ENCODE measurements at regions not wholly inside any gene's neighbourhood (a gene's known extent, or its start where the extent isn't known, plus 50 kb on each side); places are given as distances from the start of the nearest gene placed in this dataset.

- DNase-seq: no peak
These were observed 140.6 kb upstream of the RBMY1B start for GRCh38 chrY:21370494-21370893.

- no peak for DNase-seq
These were observed 117.0 kb upstream of the RBMY1B start for GRCh38 chrY:21394116-21394515.

DNA sequence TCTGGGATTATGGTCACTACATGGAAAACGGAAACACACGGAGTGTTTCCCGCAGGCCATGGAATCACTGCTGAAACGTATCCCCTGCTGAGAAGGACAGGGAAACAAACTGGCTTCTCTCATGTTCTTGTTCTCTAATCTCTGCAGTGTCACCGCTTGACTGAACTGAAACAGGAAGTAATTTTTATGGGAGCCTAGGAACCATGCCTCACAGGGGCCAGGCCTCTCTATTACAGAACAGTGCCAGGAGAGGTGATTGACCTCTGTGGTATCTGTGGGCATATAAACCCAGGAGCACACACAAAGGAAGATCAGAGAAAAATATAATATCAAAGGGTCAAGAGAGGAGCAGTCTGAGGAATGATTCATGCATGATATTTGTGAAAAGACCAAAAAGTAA, 88.9 kb upstream of the RBMY1B start:
- peak; percentile 27 for DNase-seq

DNA sequence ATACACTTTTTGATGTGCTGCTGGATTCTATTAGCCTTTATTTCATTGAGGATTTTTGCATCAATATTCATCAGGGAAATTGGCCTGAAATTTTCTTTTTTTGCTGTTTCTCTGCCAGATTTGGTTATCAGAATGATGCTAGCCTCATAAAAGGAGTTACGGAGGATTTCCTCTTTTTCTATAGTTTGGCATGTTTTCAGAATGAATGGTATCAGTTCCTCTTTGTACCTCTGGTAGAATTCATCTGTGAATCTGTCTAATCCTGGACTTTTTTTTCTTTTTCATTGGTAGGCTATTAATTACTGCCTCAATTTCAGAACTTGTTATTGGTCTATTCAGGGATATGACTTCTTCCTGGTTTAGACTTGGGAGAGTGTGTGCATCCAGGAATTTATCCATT, 70.6 kb upstream of the RBMY1B start:
- peak; percentile 27 for DNase-seq

DNA sequence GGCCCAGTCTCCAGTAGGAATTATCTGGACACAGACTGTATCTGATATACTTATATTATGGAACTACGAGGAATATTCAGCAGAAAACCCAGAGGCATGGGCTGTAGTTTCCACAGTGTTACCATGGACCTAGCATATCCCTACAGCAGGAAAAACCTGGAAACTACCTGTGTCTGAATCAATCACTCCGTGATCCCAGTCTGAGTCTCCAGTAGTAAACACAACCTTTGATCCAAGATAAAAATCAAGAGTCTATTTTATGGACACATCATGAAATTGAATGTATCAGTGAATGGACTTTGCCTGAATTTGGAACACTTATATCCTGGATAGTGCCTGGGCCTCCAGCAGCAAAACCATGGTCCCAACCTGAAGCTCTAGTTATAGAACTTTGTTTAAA, 57.5 kb upstream of the RBMY1B start:
- no peak for DNase-seq

- no peak for DNase-seq
These were observed 57.0 kb upstream of the RBMY1B start for GRCh38 chrY:21454133-21454532.

- no peak for DNase-seq
These were observed 51.5 kb upstream of the RBMY1B start for GRCh38 chrY:21459648-21460047.
